Keratinocyte (primary cell): ENCODE measurements at regions not wholly inside any gene's neighbourhood (a gene's known extent, or its start where the extent isn't known, plus 50 kb on each side); places are given as distances from the start of the nearest gene placed in this dataset.

Experiments used
- EZH2 ChIP-seq: IDR thresholded peaks from one replicate; pipeline ENCODE4 v1.6.1; 2012; ENCODE audit warnings: inconsistent platforms, mild to moderate bottlenecking, low read length, moderate library complexity
- TF ChIP-seq, protein P1 (sequence below), 3 experiments: IDR thresholded peaks in 1 of 3; conservative IDR thresholded peaks in 1 of 3; optimal IDR thresholded peaks in 1 of 3; 2 replicates in 2 of 3; 3 replicates in 1 of 3; pipeline versions ENCODE3 to v1.5.1; 2011; ENCODE audit warnings: low read length in 3 of 3, mild to moderate bottlenecking in 3 of 3, moderate library complexity in 2 of 3, control low read depth in 1 of 3, inconsistent platforms in 1 of 3; ENCODE audit not compliant: insufficient read depth in 2 of 3; ENCODE audit errors: extremely low read depth in 1 of 3

DNA sequence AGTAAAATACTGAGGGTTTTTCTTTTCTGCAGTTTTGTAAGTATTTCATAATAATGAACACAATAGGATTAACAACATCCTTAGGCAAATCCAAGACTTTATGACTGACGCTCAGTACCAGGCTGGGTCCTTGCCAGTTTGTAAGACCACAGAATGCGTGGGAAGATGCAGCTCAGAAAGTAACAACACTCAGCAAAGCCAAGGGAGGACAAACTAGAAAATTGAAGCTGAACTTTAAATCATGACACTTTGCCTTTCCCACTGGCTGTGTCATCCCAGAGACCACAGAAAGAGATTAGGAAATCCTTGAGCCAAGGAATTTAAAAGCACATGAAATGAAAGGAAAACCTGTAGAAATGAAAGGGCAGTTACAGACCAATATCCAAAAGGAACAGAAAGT, 426.3 kb upstream of the CHRM3 start:
- TF ChIP-seq EZH2, result no peak
- TF ChIP-seq, protein P1, sequence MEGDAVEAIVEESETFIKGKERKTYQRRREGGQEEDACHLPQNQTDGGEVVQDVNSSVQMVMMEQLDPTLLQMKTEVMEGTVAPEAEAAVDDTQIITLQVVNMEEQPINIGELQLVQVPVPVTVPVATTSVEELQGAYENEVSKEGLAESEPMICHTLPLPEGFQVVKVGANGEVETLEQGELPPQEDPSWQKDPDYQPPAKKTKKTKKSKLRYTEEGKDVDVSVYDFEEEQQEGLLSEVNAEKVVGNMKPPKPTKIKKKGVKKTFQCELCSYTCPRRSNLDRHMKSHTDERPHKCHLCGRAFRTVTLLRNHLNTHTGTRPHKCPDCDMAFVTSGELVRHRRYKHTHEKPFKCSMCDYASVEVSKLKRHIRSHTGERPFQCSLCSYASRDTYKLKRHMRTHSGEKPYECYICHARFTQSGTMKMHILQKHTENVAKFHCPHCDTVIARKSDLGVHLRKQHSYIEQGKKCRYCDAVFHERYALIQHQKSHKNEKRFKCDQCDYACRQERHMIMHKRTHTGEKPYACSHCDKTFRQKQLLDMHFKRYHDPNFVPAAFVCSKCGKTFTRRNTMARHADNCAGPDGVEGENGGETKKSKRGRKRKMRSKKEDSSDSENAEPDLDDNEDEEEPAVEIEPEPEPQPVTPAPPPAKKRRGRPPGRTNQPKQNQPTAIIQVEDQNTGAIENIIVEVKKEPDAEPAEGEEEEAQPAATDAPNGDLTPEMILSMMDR (optimal IDR thresholded peaks at IDR 0.05 in 1 of 3, IDR thresholded peaks at IDR 0.05 in 1 of 3, conservative IDR thresholded peaks at IDR 0.05 in 1 of 3; ENCODE audit: extremely low read depth in 1 of 3, insufficient read depth in 2 of 3, low read length in 3 of 3), result no peak
